ENCODE measurements at regions not wholly inside any gene's neighbourhood (a gene's known extent, or its start where the extent isn't known, plus 50 kb on each side); places are given as distances from the start of the nearest gene placed in this dataset.

DNA sequence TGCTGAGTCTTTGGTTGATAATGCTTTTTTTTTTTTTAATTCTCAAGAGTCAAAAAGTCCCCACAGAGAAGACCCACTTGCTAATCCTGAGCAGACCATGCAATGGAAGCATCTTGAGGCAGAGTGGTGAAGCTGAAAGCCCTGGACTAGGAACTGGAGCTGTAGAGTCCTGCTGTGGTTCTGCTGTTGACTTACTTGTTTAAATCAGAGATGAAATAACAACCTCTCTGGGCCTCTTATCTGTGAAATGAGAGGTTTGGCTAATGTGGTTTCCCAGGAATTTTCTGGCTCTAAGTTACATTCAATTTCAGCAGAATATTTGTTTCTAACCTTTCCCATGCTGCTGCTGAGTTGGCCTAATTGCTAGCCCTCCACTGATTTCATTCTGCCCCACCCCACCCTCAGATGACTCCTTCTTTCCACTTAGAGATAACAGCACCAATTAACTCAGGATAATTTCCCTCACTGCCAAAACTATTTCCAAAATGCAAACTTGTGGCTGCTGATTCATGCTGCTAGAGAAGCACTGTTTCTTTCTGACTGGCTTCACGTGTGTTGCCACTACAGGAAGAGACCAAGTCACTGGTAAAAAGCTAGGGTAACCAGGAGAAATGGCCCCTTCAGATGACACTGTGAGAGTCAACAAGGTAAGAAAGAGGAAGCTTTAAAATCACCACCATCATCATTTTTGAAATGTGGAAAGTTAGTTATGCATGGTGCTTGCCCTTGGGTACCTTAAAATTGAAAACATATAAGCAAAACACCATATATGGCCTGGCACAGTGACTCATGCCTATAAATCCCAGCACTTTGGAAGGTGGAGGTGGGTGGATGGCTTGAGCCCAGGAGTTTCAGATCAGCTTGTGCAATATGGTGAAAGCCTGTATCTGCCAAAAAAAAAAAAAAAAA lies 326.4 kb downstream of the DCHS2 start:
- TF ChIP-seq EZH2 (IDR thresholded peaks at IDR 0.05; ENCODE audit: low read length, unreplicated experiment): no peak
- TF ChIP-seq, protein P1, sequence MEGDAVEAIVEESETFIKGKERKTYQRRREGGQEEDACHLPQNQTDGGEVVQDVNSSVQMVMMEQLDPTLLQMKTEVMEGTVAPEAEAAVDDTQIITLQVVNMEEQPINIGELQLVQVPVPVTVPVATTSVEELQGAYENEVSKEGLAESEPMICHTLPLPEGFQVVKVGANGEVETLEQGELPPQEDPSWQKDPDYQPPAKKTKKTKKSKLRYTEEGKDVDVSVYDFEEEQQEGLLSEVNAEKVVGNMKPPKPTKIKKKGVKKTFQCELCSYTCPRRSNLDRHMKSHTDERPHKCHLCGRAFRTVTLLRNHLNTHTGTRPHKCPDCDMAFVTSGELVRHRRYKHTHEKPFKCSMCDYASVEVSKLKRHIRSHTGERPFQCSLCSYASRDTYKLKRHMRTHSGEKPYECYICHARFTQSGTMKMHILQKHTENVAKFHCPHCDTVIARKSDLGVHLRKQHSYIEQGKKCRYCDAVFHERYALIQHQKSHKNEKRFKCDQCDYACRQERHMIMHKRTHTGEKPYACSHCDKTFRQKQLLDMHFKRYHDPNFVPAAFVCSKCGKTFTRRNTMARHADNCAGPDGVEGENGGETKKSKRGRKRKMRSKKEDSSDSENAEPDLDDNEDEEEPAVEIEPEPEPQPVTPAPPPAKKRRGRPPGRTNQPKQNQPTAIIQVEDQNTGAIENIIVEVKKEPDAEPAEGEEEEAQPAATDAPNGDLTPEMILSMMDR (conservative IDR thresholded peaks at IDR 0.05; ENCODE audit: low read depth, low read length): no peak
